Erythroblast (primary cell): ENCODE measurements at regions not wholly inside any gene's neighbourhood (a gene's known extent, or its start where the extent isn't known, plus 50 kb on each side); places are given as distances from the start of the nearest gene placed in this dataset.
A peak's percentile ranks its signal among the peaks of the same experiment; 100 is the strongest.
"Not testable (repeated sequence)": the region's sequence is repeated elsewhere in the genome, so short reads cannot be mapped to it uniquely, and the experiment has no call there.

Experiments used
- DNase-seq, 2 experiments: peaks; one replicate each; lab custom pipeline; 2025; lab: John Stamatoyannopoulos, UW
- GATA1 ChIP-seq: IDR thresholded peaks from 2 replicates; pipeline ENCODE4 v1.6.1; 2011; ENCODE audit warnings: low read depth, mild to moderate bottlenecking, control low read depth, low read length, moderate library complexity
- POLR2A ChIP-seq: IDR thresholded peaks from 2 replicates; pipeline ENCODE4 v1.6.1; 2011; ENCODE audit warnings: mild to moderate bottlenecking, low read length

DNA sequence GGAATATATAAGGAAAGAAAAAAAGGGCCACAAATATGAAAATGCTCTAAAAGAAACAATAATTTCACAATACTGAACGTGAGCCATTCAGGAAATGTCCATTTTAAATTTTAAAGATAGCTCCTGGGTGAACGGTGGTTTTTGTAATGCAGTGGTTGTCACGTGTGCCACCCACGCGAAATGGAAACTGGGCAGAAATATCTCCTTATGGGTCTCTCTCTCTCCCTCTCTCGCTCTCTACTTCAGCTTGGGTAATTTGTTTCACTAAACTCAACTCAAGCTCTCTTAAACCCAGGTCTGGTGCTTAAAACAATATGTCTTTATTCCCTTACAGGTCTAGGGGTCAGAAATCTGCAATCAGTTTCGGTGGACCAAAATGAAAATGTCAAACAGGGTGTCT is 150.8 kb downstream of the OR2B2 start:
- DNase-seq, result peak in 1 of 2 experiments; percentile 13
- TF ChIP-seq POLR2A, result peak; percentile 36
- TF ChIP-seq GATA1, result no peak

DNA sequence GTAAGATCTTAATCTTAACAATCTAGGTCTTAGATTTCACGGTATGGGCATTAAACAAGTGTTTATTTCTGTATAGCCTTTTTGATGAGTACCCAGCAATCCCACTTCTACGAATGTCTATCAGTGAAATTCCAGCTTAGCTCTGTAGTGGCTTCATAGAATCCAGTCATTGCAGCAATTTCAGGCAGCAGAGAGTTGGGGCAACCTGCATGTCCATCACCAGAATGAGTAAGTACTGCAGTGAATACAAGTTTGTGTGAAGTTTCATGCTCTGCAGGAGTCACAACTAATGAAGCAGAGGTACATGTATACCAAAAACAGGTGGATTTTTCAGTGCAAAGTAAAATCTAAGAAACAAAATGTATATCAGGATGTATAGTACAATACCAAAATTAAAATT is 151.7 kb downstream of the OR2B2 start:
- TF ChIP-seq POLR2A (no peak), GATA1 (no peak)

DNA sequence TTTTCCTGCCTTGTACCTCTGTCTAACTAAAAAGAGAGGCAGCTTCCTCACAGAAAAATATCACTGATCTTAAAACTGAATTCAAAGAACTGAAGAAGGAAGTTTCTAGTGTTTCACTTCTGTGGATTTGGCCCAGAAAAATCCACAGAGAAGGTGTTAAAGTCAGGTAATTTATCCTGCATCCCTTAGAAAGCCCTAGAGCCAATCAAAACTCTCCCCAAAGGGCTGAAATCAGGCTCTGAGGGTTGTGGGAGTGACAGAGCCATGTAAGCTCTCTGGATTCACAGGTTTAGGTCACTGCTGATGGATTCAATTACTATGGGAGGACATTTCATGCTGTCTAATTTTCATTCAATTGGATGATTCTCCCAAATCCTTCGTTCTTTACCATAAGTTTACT is 152.3 kb downstream of the OR2B2 start:
- no peak for DNase-seq
- no peak for TF ChIP-seq POLR2A

More for the DNA sequence above, 151.7 kb downstream of the OR2B2 start:
- DNase-seq, result peak in 1 of 2 experiments; percentile 23

DNA sequence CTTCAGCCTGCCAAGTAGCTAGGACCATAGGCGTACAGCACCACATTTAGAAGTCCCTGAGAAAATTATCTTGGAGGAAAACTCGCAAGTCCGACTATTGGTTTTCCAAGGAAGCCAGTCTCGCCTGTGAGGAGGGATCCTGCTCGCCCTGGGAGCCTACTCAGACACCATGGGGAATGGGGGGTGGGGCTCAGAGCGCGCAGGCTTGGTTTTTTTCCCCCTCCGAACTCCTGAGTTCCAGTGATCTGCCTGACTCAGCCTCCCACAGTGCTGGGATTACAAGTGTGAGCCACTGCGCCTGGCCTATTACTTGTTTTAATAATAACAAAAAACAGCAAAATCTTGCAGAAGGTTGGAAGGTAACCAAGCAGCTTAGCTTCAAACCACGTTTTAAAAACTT is 153.7 kb downstream of the OR2B2 start:
- no peak for DNase-seq
- TF ChIP-seq GATA1 (no peak), POLR2A (no peak)

DNA sequence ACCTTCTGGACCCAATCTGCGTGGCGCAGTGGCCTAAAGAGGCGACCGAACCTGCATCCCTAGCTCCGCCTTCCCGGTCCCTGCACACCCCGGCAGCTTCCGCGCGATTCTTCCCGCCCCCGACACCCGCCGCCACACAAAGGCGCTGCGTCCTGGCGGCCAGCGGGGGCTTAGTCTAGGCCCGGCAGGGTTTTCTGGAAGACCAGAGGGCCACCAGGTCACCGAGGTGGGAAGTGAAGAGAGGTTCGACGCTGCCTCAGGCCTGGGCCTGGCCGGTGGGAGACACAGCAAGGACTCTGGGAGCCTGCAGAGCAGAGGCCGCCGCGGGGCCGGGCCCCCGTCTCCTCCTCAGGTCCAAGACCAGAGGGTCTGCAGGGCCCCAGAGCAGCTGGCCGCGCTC is 154.9 kb downstream of the OR2B2 start:
- DNase-seq, result peak; percentile 61 to 65
- TF ChIP-seq GATA1 (no peak), POLR2A (peak; percentile 58)

DNA sequence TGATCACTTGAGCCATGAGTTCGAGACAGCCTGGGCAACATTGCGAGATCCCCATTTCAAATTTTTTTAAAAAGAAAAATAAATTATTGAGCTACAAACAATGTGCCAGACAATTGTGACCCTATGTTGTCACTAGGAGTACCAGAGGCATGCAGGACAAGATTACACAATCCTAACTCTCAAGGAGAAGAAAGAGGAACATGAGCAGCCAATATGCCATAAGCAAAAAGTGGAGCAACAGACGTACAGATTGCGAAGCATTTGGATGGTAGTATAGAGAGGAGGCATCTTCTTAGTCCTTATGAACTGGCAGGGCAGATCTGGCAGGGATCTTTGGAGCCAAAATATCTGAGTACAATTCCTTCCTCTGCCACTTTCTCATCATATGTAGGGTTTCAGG is 156.4 kb downstream of the OR2B2 start:
- no peak for DNase-seq
- TF ChIP-seq GATA1 (no peak), POLR2A (no peak)

DNA sequence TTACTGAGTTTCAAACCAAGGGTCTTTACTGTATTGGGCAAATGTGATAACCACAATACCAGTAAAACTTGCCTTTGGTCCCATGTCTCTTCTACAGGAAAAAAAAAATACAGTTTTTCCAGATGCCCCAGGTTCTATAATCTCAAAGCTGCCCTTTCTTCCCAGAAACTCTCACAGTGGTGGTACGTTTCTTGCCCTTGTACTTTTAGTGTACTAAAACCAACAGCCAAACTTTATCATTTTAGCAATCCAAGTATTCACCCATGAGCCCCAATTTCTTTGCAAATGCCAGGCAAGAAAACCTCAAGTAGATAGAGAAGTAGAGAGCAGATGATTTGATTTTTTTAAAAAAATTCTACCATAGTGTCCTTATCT is 157.8 kb downstream of the OR2B2 start:
- TF ChIP-seq POLR2A, result no peak
- no peak for TF ChIP-seq GATA1
- DNase-seq, result peak in 1 of 2 experiments; percentile 19

DNA sequence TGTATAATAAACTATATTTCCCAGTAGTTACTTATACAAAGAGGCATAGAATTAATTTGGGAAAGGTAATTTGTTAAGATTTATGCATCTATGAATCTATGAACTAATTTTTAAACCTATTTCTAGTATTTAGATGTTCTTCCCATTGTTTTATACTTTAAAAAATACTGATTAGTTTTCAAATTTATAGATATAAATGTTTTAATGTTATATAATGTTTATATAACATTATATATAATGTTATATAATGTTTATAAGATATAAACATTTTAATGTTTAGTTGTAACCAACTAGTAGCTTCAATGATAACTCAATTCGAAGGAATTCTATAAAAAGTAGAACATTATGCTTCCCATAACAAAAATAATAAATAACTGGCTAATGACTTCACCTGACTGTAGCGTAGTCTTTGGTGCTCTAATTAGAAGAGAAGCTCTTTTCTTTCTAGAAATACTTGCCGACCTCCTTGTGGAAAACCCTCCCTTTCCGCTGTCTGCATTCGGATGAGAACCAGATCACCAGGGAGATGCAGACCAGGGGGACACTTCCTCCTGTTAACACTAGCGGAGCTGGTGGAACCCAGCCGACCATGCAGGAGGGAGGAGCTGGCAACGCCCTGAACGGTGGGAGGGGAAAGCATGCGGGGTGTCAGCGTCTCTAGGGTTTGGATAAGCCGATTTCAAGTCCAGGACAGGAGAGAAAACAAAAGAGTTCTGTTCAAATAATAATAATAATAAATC is 158.4 kb downstream of the OR2B2 start:
- peak; percentile 59 for TF ChIP-seq POLR2A
- no peak for TF ChIP-seq GATA1
- DNase-seq, result peak; percentile 91

DNA sequence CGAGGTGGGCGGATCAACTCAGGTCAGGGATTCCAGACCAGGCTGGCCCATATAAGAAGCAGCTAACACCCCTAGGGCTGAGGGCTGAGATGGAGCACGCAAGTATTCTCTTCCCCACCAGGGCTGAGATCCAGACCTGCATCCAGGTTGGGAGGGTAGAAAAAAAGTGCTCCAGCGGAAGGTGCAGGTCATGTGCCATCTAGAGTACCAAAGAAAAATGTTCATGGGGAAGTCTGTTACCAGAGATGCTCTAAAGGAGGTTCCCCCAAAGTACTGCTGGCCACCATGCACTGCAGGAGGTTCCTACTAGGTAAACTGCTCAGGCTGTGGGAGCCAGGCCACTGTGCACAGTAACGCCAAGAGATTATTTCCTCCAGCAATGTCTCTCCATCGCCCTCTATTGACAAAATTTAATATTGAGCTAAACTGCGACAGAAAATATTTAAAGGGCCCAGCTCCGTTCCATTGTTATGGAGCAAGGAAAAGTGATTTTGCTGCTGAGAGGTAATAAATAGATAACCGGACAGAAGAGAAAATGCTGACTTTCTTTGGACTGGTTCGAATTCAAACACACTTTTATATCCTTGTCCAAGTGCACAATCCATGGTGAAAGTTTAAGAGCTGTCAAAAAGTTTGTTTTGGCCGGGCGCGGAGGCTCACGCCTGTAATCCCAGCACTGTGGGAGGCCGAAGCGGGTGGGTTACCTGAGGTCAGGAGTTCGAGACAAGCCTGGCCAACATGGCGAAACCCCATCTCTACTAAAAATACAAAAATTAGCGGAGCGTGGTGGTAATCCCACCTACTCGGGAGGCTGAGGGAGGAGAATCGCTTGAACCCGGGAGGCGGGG is 159.9 kb downstream of the OR2B2 start:
- TF ChIP-seq POLR2A (no peak), GATA1 (no peak)
- peak; percentile 78 to 86 for DNase-seq

DNA sequence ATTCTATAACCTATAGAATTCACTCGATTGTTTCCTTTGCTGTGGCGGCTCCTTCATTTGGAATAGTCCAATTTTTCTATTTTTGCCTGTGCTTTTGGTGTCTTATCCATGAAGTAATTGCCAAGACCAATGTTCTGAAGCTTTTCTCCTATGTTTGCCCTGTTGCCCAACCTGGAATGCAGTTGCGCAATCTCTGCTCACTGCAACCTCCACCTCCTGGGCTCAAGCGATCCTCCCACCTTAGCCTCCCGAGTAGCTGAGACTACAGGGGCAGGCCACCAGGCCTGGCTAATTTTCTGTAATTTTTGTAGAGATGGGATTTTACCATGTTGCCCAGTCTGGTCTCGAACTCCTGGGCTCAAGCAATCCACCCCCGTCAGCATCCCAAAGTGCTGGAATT is 163.5 kb downstream of the OR2B2 start:
- no peak for DNase-seq
- no peak for TF ChIP-seq POLR2A
- no peak for TF ChIP-seq GATA1

DNA sequence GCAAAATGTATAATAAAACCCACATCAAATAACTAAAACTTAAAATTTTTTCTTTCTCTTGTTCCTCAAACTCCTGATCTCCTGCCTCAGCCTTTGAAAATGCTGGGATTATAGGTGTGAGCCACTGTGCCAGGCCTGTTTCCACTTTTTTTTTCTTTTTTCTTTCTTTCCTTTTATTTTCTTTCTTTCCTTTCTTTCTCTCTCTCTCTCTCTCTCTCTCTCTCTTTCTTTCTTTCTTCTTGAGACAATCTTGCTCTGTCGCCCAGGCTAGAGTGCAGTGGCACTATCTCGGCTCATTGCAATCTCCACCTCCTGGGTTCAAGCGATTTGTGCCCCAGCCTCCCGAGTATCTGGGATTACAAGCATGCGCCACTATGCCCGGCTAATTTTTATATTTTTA is 164.6 kb downstream of the OR2B2 start:
- no peak for DNase-seq
- TF ChIP-seq GATA1 (no peak), POLR2A (no peak)

DNA sequence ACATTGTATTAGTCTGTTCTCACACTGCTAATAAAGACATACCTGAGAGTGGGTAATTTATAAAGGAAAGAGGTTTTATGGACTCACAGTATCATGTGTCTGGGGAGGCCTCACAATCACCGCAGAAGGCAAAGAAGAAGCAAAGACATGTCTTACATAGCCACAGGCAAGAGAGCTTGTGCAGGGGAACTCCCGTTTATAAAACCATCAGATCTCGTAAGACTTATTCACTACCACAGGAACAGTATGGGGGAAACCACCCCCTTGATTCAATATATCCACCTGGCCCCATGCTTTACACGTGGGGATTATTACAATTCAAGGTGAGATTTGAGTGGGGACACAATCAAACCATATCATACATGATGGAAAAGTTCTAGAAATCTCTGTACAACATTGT is 165.3 kb downstream of the OR2B2 start:
- not testable (repeated sequence) for DNase-seq

DNA sequence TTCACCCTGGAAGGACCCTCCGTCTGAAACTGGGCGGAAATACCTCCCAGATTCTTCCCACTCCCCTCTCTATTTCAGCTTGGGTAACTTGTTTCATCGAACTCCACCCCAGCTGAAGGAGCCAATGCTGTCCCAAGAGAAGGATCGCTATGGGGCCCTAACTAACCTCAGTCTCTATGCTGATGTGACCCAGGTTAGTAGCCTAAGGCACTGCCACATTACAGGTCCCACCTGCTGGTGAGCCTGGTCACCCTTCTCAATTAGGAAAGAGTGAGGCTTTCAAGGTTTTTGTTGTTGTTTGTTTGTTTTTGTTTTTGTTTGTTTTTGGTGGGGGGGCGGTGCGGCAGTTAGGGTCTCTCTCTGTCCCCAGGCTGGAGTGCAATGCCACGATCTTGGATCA is 168.4 kb downstream of the OR2B2 start:
- no peak for DNase-seq
- TF ChIP-seq POLR2A, result no peak
- TF ChIP-seq GATA1, result no peak

DNA sequence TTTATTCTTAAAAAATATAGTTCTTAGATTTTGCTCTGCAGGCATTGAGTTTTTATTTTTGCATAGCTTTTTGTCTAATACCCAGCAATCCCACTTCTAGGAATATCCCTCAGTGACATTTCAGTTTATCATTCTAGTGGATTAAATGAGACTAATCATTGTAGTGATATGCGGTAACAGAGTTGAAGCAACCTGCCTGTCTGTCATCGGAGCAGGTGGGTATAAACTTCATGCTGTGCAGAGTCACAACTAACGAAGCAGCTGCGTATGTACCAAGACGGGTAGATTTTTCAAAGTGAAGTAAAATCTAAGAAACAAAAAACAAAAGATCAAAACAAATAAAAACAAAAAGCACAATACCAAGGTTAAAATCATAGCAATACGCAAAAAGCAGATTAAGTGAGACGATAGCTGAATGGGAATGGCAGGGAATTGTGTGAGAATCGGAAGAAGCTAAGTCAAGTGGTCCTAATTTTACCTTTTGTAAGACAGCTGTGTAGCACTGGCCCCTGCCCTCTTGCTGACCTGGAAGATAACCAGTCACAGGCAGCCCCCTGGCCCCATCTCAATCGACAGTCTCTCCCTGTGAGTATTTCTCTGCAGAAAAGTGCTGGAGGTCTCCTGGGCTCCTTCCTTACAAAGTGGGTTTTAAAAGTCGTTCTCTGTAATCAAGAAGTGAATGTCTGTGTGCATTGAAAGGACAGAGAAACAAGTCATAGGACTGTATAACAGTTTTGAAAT is 169.2 kb downstream of the OR2B2 start:
- TF ChIP-seq GATA1 (no peak), POLR2A (no peak)

DNA sequence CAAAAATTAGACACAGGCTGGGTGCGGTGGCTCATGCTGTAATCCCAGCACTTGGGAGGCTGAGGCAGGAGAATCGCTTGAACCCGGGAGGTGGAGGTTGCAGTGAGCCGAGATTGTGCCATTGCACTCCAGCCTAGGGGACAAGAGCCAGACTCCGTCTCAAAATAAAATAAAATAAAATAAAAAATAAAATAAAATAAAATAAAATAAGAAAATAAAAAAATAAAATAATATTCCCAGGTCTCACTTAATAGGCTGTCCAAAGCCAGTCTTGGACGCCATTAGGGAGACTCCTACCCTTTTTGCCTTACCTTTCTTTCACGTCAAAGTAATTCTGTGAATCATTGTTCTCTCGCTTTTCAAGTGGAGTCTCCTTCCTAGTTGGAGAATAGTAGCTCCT is 172.3 kb downstream of the OR2B2 start:
- DNase-seq, result not testable (repeated sequence)

More for the DNA sequence above, 169.2 kb downstream of the OR2B2 start:
- DNase-seq, result no peak
